CD4-positive, alpha-beta T cell treated with Interleukin-2 at 100 ng/mL for 4 hours (primary cell): ENCODE measurements at regions not wholly inside any gene's neighbourhood (a gene's known extent, or its start where the extent isn't known, plus 50 kb on each side); places are given as distances from the start of the nearest gene placed in this dataset.

Experiments used
- DNase-seq: peaks from one replicate; pipeline ENCODE4 v3.0.0-alpha.2; 2020; ENCODE audit warnings: low spot score

DNA sequence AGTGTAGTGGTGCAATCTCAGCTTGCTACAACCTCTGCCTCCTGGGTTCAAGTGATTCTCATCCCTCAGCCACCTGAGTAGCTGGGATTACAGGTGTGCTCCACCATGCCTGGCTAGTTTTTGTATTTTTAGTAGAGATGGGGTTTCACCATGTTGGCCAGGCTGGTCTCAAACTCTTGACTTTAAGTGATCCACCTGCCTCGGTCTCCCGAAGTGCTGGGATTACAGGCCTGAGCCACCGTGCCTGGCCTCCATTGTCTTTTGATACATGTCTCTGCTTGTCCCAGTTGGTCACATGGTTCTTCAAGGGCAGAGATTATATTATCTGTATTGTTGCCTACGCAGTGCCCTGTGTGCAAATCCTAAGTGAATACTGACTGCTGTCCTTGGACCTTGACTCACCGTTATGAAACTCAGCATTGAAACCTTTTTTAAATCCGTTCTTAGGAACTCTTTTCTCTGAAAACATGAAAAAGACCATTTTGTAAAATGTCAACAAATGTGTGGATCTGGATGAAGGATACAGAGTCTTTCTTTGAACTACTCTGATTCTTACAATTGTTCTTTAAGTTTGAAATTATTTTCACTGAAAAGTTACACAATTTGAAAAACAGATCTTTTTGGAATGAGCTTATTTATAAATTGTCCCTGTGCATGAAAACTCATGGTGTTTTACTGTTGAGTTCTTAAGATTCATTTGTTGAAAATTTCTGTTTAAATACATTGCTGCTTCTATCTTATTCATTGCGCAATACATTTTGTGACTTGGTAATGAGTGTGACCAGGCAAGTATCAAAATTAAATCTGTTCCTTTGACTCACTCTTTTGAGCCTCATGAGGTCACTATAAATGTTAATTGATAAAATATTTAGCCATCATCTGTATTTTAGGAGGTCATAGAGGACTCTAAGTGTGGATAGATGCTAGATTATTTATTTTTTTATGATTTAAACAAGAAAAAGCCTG is 293.5 kb downstream of the UTRN start:
- no peak for DNase-seq

DNA sequence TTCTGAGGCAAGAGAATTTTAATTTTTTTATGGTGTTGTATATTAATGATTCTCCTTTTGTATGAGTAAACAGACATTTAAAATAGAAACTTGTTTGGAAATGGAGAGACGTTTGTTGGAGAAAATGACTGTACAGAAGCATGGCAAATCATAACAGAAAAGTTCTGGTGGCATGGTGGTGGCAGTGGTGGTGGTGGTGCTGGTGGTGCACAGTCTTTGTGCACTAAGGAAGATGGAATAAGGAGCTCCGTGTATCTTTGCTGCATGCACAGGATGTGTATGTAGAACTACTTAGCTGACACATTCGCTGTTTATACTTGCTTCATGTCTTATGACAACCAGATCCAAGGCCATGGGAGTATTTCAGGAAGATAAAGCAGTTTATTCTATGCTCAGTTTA is 294.9 kb downstream of the UTRN start:
- DNase-seq: no peak

DNA sequence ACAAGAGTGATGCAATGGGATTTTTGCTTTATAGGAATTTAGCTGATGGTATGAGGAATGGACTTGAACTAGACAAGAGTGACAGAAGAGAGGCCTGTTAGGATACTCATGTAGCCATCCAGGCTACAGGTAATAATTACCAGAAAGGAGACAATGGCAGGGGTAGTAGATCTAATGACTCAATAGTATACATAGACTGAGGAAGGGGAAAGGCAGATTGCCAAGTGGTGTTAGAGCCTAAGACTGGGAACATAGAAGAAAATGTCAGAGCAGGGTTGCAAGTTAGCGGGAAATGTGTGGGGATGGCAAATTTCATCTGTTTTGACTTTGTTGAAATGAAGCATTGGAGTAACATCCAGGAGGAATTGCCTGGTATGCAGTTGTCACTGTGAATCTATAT is 295.6 kb downstream of the UTRN start:
- DNase-seq: no peak

DNA sequence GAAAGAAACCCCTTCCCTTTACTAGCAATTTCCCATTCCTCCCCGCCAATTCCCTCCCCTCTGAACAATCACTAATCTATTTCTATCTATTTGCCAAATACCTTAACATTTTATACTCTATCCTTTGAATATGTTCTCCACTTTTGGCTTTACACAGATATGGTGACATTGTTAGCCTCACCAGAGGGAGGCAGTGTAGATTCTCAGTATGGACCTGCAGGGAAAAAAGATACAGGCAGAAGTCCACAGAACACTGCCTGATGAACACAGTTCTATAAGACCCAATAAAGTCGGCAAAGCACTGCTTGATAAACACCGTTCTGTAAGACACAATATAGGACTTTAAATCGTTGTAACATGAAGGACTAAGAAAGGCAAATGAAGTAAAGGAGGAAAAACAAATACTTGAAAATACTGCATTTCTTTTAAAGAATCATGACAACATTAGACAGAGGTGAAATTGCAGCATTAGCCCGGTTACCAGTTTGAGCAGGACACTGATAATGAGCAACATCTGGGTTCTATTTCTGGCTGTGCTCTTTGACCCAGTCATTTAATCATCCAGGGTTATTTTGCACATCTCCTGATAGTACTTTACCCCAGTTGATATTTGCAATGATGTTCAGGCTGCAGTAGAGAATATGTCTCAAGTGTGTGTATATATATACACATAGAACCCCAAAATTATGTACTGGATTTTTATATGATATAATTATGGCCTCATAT is 296.8 kb downstream of the UTRN start:
- peak; percentile 45 for DNase-seq

DNA sequence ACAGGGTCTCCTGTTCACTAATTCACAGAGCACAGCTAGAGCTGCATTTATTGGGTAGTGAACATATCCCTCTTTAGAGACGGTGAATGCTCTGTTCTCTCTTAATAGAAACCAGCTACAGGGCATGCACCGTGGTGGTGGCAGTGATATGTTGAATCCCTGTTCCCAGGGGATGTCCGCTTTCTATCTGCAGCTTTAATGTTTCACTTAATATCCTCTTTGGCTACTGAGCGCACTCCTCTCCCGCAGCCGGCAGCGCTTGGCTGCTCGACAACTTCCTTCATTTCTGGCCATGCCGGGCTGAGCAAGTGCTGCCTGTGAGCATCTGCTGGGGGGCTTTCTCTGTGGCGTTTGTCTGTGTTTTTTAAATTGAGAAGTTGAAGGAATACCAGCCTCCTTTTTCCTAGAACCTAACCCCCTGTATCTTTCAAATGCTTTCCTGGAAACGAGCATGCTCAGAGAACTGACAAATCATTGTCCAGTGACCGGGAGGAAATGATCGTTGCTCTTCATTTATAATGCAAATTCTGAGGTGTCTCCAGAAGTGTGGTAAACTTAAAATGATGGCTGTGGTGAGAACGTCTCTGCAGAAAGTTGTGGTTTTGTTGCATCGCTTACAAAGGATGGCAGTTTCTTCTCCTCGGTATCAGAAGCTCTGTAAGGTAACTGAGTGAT is 297.9 kb downstream of the UTRN start:
- peak; percentile 82 for DNase-seq

DNA sequence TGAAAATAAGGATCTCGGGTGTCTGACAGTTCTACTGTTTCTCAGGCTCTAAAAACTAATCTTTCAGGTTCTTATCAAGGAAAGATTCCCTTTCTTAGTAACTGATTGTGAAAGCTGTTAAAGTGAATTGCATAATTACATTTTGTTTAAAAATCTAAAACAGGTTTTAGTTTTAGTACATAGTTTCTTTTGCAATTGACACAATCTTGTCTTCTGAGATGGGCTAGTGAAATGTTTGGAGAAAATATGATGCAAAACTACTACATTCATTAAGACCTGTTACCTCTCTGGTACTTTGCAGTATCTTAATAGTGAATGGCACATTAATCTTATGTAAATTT is 298.4 kb downstream of the UTRN start:
- no peak for DNase-seq

DNA sequence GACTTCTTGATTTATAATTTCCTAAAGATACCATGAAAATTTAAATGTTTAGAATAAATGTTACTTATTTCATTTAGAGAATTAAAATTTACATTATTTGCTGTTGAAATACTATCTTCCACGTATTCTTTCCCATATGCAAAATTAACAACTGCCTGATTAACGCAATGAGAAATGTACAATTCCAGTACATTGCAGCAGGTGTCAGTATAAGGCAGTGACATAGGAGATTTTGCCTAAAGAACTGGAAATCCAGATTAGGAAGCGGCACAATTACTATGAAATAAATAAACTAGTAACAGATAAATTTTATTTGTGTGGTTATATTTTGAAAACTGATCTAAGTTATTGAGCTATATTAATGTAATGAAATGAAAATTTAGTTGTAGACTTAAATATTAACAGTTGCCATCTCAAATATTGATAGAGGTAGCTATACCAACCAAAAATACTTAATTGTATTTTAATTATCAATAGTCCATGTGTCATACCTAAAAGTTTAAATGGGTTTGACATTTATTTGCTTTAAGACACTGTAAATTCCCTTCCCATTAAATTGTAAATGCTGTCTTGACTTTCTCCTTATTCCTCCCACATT is 300.2 kb downstream of the UTRN start:
- peak; percentile 32 for DNase-seq

DNA sequence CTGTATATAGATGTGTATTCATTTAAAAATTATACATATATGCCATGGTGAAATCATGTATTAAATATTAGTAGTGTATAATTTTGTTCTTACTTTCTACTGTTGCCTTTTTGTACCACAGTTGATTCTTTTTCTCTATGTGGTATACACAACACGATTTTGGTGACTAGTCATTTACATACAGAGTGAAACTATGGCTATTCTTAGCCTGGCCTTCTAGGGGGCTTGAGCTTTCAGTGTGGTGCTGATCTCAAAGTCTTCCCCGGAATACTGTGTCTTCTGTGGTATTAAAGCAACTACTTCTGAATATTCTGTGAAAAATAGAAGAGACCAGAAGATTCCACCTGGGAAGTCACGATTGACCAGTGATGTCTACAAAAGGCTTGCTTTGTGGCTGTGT is 301.9 kb downstream of the UTRN start:
- no peak for DNase-seq

DNA sequence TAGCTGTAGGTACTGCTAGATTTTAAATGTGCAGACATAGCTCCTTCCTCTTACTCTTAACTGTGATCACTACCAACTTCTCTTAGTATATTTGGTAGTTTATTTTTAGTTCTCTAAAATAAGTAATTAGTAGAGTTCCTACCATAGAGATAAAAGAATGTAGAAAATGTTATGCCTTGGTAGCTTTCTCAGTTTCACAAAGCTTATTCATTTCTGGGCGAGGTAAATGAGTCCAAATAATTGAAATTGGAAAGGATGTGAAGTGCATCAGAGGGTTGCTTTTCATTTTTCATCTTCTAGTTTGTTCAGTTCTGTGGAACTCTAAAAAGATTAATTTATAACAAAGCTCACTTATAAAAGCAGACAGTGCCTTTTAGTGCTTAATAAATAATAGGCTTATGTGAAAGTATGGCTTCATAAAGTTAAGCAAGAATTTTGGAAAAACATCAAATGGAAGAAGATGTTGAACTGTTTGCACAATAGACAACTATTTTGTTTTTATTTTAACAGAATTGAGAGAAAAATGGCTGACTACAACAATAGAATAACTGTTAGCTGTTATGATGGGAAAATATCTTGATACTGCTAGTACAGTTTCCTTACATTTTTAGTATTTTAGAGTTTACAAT is 303.7 kb downstream of the UTRN start:
- no peak for DNase-seq

DNA sequence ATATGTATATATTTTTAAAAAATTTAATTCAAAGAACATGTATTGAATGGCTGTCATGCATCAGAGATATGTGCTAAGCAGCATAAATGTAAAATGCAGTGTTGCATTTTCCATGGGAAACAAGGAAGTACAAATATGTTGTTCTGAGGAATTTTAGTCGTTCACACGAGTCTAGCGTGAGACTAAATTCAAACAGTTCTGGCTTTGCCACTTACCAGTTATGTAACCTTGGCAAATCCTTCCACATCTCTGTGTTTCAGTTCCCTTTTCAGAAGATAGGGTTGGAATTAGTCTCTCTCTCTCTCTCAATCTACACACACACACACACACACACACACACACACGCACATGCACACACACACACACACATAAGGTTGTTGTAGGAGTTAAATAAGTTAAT is 305.4 kb downstream of the UTRN start:
- no peak for DNase-seq

DNA sequence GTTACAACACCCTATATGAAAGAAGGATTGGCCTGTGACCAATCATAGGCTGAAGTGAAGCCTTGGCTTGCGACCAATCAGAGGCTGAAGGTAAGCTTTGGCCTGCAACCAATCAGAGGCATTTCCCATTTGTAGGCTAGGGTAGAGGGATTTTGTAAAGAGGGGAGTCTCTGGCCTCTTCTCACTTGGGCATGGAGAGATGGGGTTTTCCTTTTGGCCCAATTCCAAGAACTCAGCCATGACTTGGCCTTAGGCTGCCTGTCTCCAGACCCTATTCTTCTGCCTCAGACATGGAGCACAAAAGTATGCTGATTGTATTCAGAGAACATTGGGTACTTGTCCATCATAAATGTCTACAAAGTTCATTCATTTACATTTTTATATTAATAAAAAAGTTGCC is 308.3 kb downstream of the UTRN start:
- no peak for DNase-seq

DNA sequence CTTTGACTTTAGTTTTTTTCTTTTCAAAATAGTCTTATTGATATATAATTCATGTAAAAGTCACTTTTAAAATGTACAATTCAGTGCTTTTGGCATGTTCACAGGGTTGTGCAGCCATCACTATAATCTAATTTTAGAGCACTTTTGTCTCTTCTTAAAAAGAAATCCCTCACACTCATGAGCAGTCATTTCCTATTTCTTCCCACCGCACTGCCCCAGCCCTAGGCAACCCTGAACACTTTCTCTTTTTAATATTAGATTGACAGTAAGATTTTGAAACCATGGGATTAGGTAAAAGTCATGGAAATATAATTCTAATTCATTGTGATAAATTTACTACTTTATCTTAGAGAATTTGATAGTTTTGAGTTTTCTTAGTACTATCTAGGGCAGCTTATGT is 309.4 kb downstream of the UTRN start:
- DNase-seq: no peak

DNA sequence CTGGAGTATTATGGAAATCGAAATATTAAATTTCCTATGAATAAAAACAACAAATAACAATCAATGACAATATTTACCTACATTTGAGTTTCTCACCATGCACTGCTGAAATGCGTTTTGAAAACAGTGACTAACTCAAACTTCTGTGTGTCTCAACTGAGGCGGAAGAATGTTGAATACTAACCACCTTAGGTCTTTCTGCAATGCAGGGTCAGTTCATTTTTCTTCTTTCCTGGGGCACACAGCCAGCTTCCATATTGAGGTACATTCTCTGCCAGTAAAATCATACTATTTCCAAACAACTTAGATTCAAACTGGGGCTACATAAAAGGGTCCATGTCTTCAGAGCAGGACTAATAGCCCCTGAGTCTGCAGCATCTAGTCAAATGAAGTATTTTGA is 310.1 kb downstream of the UTRN start:
- DNase-seq: no peak

DNA sequence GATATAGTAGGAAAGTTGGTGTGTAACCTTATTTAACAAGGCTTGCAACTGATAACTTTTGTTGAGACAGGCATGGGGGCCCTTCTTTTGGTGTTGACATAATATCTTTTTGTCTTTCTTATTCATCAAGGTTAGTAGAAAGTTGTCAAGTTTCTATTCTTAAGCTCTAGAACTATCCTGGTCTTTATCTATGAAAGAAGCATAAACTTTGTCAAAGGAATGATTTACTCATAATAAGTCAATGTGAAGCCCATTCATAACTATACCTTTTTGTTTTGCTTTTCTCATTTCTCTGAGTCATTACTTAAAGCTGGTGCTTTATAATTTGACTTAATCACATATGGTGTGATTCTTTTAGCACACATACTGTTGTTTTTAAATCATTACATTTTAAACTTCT is 312.4 kb downstream of the UTRN start:
- DNase-seq: no peak

DNA sequence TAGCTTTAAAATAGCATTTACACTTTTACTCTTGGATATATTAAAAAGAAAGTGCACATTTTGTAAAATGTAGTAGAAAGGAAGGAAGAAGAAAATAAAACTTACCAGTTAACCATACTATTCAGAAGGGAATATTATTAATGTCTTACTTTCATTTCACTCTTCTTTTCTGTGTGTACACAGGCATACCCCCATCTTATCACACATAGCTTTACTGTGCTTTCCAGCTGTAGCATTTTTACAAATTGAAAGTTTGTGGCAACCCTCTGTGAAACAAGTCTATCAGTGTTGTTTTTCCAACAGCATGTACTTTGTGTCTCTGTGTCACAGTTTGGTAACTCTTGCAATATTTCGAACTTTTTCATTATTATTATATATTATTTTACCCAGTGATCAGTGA is 314.5 kb downstream of the UTRN start:
- no peak for DNase-seq

DNA sequence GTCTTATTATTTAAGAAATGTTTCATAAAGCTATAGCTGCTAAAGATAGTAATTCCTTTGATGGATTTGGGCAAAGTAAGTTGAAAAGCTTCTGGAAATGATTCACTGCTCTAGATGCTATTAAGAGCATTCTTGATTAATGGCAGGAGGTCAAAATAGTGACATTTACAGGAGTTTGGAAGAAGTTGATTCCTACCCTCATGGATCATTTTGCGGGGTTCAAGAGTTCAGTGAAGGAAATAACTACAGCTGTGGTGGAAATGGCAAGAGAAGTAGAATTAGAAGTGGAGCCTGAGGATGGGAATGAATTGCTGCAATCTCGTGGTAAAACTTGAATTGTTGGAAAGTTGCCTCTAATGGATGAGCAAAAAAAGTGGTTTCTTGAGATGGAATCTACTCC is 316.1 kb downstream of the UTRN start:
- DNase-seq: no peak

DNA sequence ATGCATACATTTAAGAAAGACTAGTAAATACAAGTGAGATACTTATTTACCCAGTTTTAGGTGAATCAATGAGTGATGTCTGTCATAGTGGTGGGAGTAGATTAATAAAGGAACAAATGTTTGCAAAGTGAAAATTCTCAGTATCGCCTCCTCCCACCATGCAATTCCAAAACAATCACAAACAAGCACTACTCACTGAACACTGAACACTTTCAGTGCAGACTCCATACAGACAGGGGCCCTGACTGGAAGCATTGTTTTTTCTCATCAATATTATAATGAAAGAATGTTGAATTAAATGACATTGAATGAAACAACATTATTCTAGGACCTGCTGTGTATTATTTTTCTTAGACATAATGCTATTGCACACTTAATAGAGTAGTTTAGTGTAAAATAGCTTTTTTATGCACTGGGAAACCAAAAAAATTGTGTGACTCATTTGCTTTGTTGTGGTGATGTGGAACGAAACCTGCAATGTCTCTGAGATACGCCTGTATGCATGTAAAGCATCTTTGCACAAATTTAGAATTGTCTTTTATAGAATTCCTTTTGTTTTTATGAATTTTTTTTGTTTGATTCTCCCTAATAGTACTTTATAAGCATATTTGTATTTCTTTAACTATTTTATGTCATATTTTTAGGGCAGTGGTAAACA is 317.5 kb downstream of the UTRN start:
- DNase-seq: peak; percentile 59

DNA sequence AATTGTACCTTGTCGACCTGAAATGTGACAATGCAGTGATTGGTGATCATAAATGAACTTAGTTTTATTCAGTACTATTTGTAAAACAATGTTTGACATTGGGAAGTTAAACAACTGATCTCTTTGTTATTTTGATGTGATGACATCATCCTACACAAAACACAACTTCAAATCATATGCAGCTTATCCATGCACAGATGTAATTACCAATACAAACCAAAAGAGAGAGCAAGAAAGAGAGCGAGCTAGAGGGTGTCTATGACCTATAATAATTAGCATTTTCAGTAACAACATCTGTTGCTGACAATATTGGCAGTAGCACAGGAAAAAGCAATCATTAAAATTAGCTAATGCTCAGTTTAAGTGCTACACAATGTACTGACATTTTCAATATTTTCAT is 320.9 kb downstream of the UTRN start:
- no peak for DNase-seq

DNA sequence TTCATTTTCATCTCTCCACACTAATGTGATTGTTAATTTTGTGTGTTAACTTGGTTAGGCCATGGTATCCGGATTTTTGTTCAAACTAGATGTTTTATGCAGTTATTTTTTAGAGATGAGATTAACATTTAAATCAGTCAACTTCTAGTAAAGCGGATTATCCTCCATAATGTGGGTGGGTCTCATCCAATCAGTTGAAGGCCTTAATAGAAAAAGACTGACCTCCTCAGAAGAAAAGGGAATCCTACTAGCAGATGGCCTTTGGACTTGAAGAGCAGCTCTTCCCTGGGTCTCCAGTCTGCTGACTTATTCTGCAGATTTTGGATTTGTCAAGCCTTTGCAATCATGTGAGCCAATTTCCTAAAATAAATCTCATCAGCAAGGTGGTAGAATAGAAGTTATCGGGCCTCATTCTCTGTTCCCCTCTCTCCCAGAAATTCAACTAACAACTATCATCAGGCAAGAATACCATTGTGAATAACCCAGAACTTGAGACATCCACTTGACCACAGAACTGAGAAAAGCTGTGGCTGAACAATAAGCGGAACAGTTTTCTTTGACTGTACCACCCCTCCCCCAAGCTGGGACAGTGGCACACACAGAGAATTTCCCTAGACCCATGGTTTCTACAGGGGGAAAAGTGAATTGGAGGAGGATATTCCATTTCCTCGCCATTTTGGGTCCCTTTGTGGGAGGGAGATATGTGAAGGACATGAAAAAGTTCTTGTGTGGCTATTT is 323.0 kb downstream of the UTRN start:
- DNase-seq: no peak

DNA sequence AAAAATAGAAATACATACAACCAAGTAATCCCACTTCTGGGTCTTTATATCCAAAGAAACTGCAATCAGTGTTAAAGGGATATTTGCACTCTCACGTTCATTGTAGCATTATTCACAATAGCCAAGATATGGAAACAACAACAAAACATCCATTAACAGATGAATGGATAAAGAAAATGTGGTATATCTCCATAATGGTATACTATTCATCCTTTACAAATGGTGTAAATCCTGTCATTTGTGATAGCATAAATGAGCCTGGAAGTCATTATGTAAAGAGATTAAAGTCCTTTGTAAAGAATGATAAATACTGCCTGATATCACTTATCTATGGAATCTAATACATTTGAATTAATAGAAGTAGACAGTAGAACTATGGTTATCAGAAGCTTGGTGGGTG is 327.7 kb downstream of the UTRN start:
- DNase-seq: no peak

DNA sequence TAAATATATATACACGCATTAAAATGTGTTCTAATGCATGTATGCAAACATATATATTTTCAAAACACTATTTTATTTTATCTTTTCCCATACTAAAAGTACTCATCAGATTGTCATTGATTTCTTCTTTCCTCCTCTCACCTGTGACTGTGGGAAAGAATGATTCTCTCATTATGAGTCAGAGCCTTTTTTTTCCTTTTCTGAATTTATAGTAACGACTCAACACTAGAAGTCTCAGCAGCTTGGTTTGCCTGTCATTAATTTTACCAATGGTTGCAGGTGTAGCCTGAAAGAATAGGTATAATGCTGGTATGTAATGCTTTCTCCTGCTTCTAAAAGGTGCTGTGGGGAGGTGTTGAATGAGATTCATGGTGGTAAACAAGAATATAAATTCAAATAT is 328.7 kb downstream of the UTRN start:
- no peak for DNase-seq
